ENCODE measurements at regions not wholly inside any gene's neighbourhood (a gene's known extent, or its start where the extent isn't known, plus 50 kb on each side); places are given as distances from the start of the nearest gene placed in this dataset.
"Not testable (repeated sequence)": the region's sequence is repeated elsewhere in the genome, so short reads cannot be mapped to it uniquely, and the experiment has no call there.

- no peak for DNase-seq (ENCODE audit: insufficient read length, low spot score)
- TF ChIP-seq CTCF (IDR thresholded peaks at IDR 0.05; ENCODE audit: insufficient read depth, missing control alignments) = no peak
- FAIRE-seq = peak; percentile 88
These were observed 1312.5 kb downstream of the DSC3 start for GRCh38 chr18:29730073-29730472.

- FAIRE-seq (no peak), DNase-seq (ENCODE audit: insufficient read length, low spot score) (no peak)
- no peak for TF ChIP-seq CTCF (IDR thresholded peaks at IDR 0.05; ENCODE audit: insufficient read depth, missing control alignments)
These were observed 1315.9 kb downstream of the DSC3 start for GRCh38 chr18:29726646-29727045.

- FAIRE-seq; DNase-seq (ENCODE audit: insufficient read length, low spot score): not testable (repeated sequence)
These were observed 1319.1 kb downstream of the DSC3 start for GRCh38 chr18:29723486-29723885.

- DNase-seq (ENCODE audit: insufficient read length, low spot score); FAIRE-seq: not testable (repeated sequence)
These were observed 1326.6 kb downstream of the DSC3 start for GRCh38 chr18:29715960-29716359.

GRCh38 chr18:29712785-29713184 lies 1329.8 kb downstream of the DSC3 start:
- no peak for DNase-seq (ENCODE audit: insufficient read length, low spot score)
- no peak for FAIRE-seq
- TF ChIP-seq CTCF (IDR thresholded peaks at IDR 0.05; ENCODE audit: insufficient read depth, missing control alignments) = no peak

- TF ChIP-seq CTCF (IDR thresholded peaks at IDR 0.05; ENCODE audit: insufficient read depth, missing control alignments) = no peak
- DNase-seq (ENCODE audit: insufficient read length, low spot score) = no peak
- no peak for FAIRE-seq
These were observed 1330.6 kb downstream of the DSC3 start for GRCh38 chr18:29711932-29712331.

- TF ChIP-seq CTCF (IDR thresholded peaks at IDR 0.05; ENCODE audit: insufficient read depth, missing control alignments) = no peak
- DNase-seq (ENCODE audit: insufficient read length, low spot score) (no peak), FAIRE-seq (peak; percentile 38)
These were observed 1349.2 kb downstream of the DSC3 start for GRCh38 chr18:29693334-29693733.

- DNase-seq (ENCODE audit: insufficient read length, low spot score) (no peak), FAIRE-seq (no peak)
- TF ChIP-seq CTCF (IDR thresholded peaks at IDR 0.05; ENCODE audit: insufficient read depth, missing control alignments) = no peak
These were observed 1361.0 kb downstream of the DSC3 start for GRCh38 chr18:29681578-29681977.

Data from D721Med (cell line).